Activated naive CD8-positive, alpha-beta T cell treated with anti-CD3 and anti-CD28 coated beads, Interleukin-2, amount 10 ng/mL, durations not matched to agents 7 days and 5 days (primary cell): ENCODE measurements at regions not wholly inside any gene's neighbourhood (a gene's known extent, or its start where the extent isn't known, plus 50 kb on each side); places are given as distances from the start of the nearest gene placed in this dataset.
"Not testable (repeated sequence)": the region's sequence is repeated elsewhere in the genome, so short reads cannot be mapped to it uniquely, and the experiment has no call there.

Experiments
- ATAC-seq: fragments of 150-1000 bp; cut with Tn5 transposase; one replicate; pipeline ENCODE4 v1.10.0; 2021; ENCODE audit warnings: low read depth, moderate library complexity
- POLR2A ChIA-PET: fragments of 350-600 bp; sonication (Branson Sonifier 250); formaldehyde crosslinking; loops from one replicate; lab custom pipeline; 2021; ENCODE audit warnings: antibody characterized with exemption; lab: Charles Lee
- DNase-seq: peaks from one replicate; pipeline ENCODE4 v3.0.0; 2021
- H3K27ac Mint-ChIP-seq: one replicate; pipeline ENCODE4 v1.8.0; 2022; ENCODE audit warnings: mild to moderate bottlenecking, mixed read lengths
- H3K27me3 Mint-ChIP-seq: one replicate; pipeline ENCODE4 v1.8.0; 2022; ENCODE audit warnings: mild to moderate bottlenecking, moderate library complexity, mixed read lengths
- H3K36me3 Mint-ChIP-seq: one replicate; pipeline ENCODE4 v1.8.0; 2021; ENCODE audit warnings: mild to moderate bottlenecking, mixed read lengths
- H3K4me1 Mint-ChIP-seq: one replicate; pipeline ENCODE4 v1.8.0; 2021; ENCODE audit warnings: mixed read lengths
- H3K4me3 Mint-ChIP-seq: one replicate; pipeline ENCODE4 v1.8.0; 2022; ENCODE audit warnings: mild to moderate bottlenecking, moderate library complexity, mixed read lengths
- H3K9me3 Mint-ChIP-seq: one replicate; pipeline ENCODE4 v1.8.0; 2021; ENCODE audit warnings: mixed read lengths

- Mint-ChIP-seq H3K27me3 (no peaks in the 10 kb centered on the region), H3K9me3 (peaks cover 3% of the 10 kb centered on the region), H3K36me3 (no peaks in the 10 kb centered on the region), H3K27ac (no peak overlapping the region), H3K4me3 (no peak overlapping the region), H3K4me1 (no peaks in the 10 kb centered on the region)
- DNase-seq (no peak), ATAC-seq (no peak)
- POLR2A ChIA-PET = no interaction called here
Observed at GRCh38 chr1:187985897-187986654, 1157.3 kb downstream of the PLA2G4A start.

GRCh38 chr1:187987236-187987776 lies 1158.6 kb downstream of the PLA2G4A start:
- Mint-ChIP-seq H3K4me3 (no peak overlapping the region), H3K9me3 (no peaks in the 10 kb centered on the region), H3K36me3 (no peaks in the 10 kb centered on the region), H3K27ac (no peak overlapping the region), H3K4me1 (no peaks in the 10 kb centered on the region), H3K27me3 (no peaks in the 10 kb centered on the region)
- POLR2A ChIA-PET = no interaction called here
- no peak for ATAC-seq
- DNase-seq = no peak

GRCh38 chr1:187991944-187992343 lies 1163.2 kb downstream of the PLA2G4A start:
- POLR2A ChIA-PET = no interaction called here
- H3K27me3 Mint-ChIP-seq = no peaks in the 10 kb centered on the region
- no peak overlapping the region for H3K4me3 Mint-ChIP-seq
- H3K36me3 Mint-ChIP-seq = no peaks in the 10 kb centered on the region
- no peaks in the 10 kb centered on the region for H3K4me1 Mint-ChIP-seq
- H3K9me3 Mint-ChIP-seq = peaks cover 2% of the 10 kb centered on the region
- no peak overlapping the region for H3K27ac Mint-ChIP-seq
- no peak for DNase-seq
- ATAC-seq = no peak

GRCh38 chr1:187996780-187997179 lies 1168.0 kb downstream of the PLA2G4A start:
- peaks cover 2% of the 10 kb centered on the region for H3K9me3 Mint-ChIP-seq
- H3K27ac Mint-ChIP-seq = no peak overlapping the region
- POLR2A ChIA-PET = no interaction called here
- no peaks in the 10 kb centered on the region for H3K27me3 Mint-ChIP-seq
- H3K4me1 Mint-ChIP-seq = no peaks in the 10 kb centered on the region
- ATAC-seq (no peak), DNase-seq (no peak)
- no peak overlapping the region for H3K4me3 Mint-ChIP-seq
- no peaks in the 10 kb centered on the region for H3K36me3 Mint-ChIP-seq

GRCh38 chr1:187999973-188000372 lies 1171.2 kb downstream of the PLA2G4A start:
- no peaks in the 10 kb centered on the region for H3K4me1 Mint-ChIP-seq
- no peak for ATAC-seq
- no peaks in the 10 kb centered on the region for H3K36me3 Mint-ChIP-seq
- no peak overlapping the region for H3K4me3 Mint-ChIP-seq
- DNase-seq = no peak
- H3K9me3 Mint-ChIP-seq = peaks cover 1% of the 10 kb centered on the region
- H3K27ac Mint-ChIP-seq = no peak overlapping the region
- H3K27me3 Mint-ChIP-seq = no peaks in the 10 kb centered on the region
- POLR2A ChIA-PET = no interaction called here

- H3K4me3 Mint-ChIP-seq, ATAC-seq, H3K27me3 Mint-ChIP-seq, H3K9me3 Mint-ChIP-seq, H3K27ac Mint-ChIP-seq, DNase-seq, POLR2A ChIA-PET, H3K4me1 Mint-ChIP-seq, H3K36me3 Mint-ChIP-seq: not testable (repeated sequence)
Observed at GRCh38 chr1:188003687-188004086, 1174.9 kb downstream of the PLA2G4A start.

- Mint-ChIP-seq H3K4me3 (no peak overlapping the region), H3K4me1 (no peaks in the 10 kb centered on the region), H3K27me3 (no peaks in the 10 kb centered on the region), H3K36me3 (no peaks in the 10 kb centered on the region), H3K9me3 (peaks cover 1% of the 10 kb centered on the region), H3K27ac (no peak overlapping the region)
- DNase-seq (no peak), ATAC-seq (no peak)
- POLR2A ChIA-PET = no interaction called here
Observed at GRCh38 chr1:188004849-188005248, 1176.1 kb downstream of the PLA2G4A start.

- POLR2A ChIA-PET = no interaction called here
- ATAC-seq (no peak), DNase-seq (no peak)
- Mint-ChIP-seq H3K9me3 (peaks cover 1% of the 10 kb centered on the region), H3K4me3 (no peak overlapping the region), H3K27ac (no peak overlapping the region), H3K27me3 (no peaks in the 10 kb centered on the region), H3K4me1 (no peaks in the 10 kb centered on the region), H3K36me3 (no peaks in the 10 kb centered on the region)
Observed at GRCh38 chr1:188006354-188006753, 1177.6 kb downstream of the PLA2G4A start.

- POLR2A ChIA-PET, H3K9me3 Mint-ChIP-seq, DNase-seq, H3K27ac Mint-ChIP-seq, H3K4me3 Mint-ChIP-seq, H3K27me3 Mint-ChIP-seq, ATAC-seq, H3K36me3 Mint-ChIP-seq, H3K4me1 Mint-ChIP-seq: not testable (repeated sequence)
Observed at GRCh38 chr1:188013222-188013849, 1184.6 kb downstream of the PLA2G4A start.

GRCh38 chr1:188017921-188018320 lies 1189.2 kb downstream of the PLA2G4A start:
- no peak overlapping the region for H3K27ac Mint-ChIP-seq
- ATAC-seq (no peak), DNase-seq (no peak)
- H3K36me3 Mint-ChIP-seq = no peaks in the 10 kb centered on the region
- no peaks in the 10 kb centered on the region for H3K27me3 Mint-ChIP-seq
- H3K4me3 Mint-ChIP-seq = no peak overlapping the region
- POLR2A ChIA-PET = no interaction called here
- no peaks in the 10 kb centered on the region for H3K4me1 Mint-ChIP-seq
- peaks cover 1% of the 10 kb centered on the region for H3K9me3 Mint-ChIP-seq

- Mint-ChIP-seq H3K36me3 (no peaks in the 10 kb centered on the region), H3K4me1 (no peaks in the 10 kb centered on the region), H3K27ac (no peak overlapping the region), H3K4me3 (no peak overlapping the region), H3K9me3 (peaks cover 1% of the 10 kb centered on the region), H3K27me3 (no peaks in the 10 kb centered on the region)
- POLR2A ChIA-PET = no interaction called here
- DNase-seq (no peak), ATAC-seq (no peak)
Observed at GRCh38 chr1:188022661-188023060, 1193.9 kb downstream of the PLA2G4A start.

- DNase-seq (no peak), ATAC-seq (no peak)
- H3K4me1 Mint-ChIP-seq = no peaks in the 10 kb centered on the region
- no peak overlapping the region for H3K4me3 Mint-ChIP-seq
- H3K27ac Mint-ChIP-seq = no peak overlapping the region
- no peaks in the 10 kb centered on the region for H3K36me3 Mint-ChIP-seq
- no peaks in the 10 kb centered on the region for H3K27me3 Mint-ChIP-seq
- POLR2A ChIA-PET = no interaction called here
- H3K9me3 Mint-ChIP-seq = peaks cover 1% of the 10 kb centered on the region
Observed at GRCh38 chr1:188023206-188023605, 1194.5 kb downstream of the PLA2G4A start.

GRCh38 chr1:188027613-188028012 lies 1198.9 kb downstream of the PLA2G4A start:
- Mint-ChIP-seq H3K4me1 (no peaks in the 10 kb centered on the region), H3K9me3 (no peaks in the 10 kb centered on the region), H3K36me3 (no peaks in the 10 kb centered on the region), H3K27me3 (no peaks in the 10 kb centered on the region), H3K4me3 (no peak overlapping the region), H3K27ac (no peak overlapping the region)
- ATAC-seq (no peak), DNase-seq (no peak)
- POLR2A ChIA-PET = no interaction called here

GRCh38 chr1:188037572-188037971 lies 1208.8 kb downstream of the PLA2G4A start:
- POLR2A ChIA-PET, H3K27ac Mint-ChIP-seq, H3K27me3 Mint-ChIP-seq, H3K36me3 Mint-ChIP-seq, DNase-seq, H3K4me3 Mint-ChIP-seq, H3K9me3 Mint-ChIP-seq, H3K4me1 Mint-ChIP-seq, ATAC-seq: not testable (repeated sequence)
